HEK293T (cell line): ENCODE measurements at regions not wholly inside any gene's neighbourhood (a gene's known extent, or its start where the extent isn't known, plus 50 kb on each side); places are given as distances from the start of the nearest gene placed in this dataset.

Experiments used
- ARNT ChIP-seq: fragments of 450-650 bp; IDR thresholded peaks from 2 replicates; pipeline ENCODE4 v1.6.1; 2017; ENCODE audit warnings: mild to moderate bottlenecking
- BHLHE40 ChIP-seq: fragments of 450-650 bp; IDR thresholded peaks from 2 replicates; pipeline ENCODE4 v1.6.1; 2016; ENCODE audit warnings: mild to moderate bottlenecking, moderate library complexity, borderline replicate concordance
- ELF4 ChIP-seq: fragments of 450-650 bp; IDR thresholded peaks from 2 replicates; pipeline ENCODE4 v1.6.1; 2017; ENCODE audit warnings: antibody characterized with exemption
- FOXK2 ChIP-seq: fragments of 450-650 bp; IDR thresholded peaks from 2 replicates; pipeline ENCODE4 v1.6.1; 2016; ENCODE audit warnings: mild to moderate bottlenecking
- FOXM1 ChIP-seq: fragments of 450-650 bp; IDR thresholded peaks from 2 replicates; pipeline ENCODE4 v1.6.1; 2017; ENCODE audit warnings: mild to moderate bottlenecking, borderline replicate concordance
- L3MBTL2 ChIP-seq: fragments of 450-650 bp; conservative IDR thresholded peaks from 2 replicates; pipeline ENCODE4 v1.6.1; 2016; ENCODE audit warnings: mild to moderate bottlenecking
- LEF1 ChIP-seq: fragments of 450-650 bp; IDR thresholded peaks from 2 replicates; pipeline ENCODE4 v1.6.1; 2017; ENCODE audit warnings: mild to moderate bottlenecking, borderline replicate concordance
- SP1 ChIP-seq: fragments of 450-650 bp; IDR thresholded peaks from 2 replicates; pipeline ENCODE4 v1.6.1; 2017
- SUZ12 ChIP-seq: fragments of 450-650 bp; IDR thresholded peaks from 2 replicates; pipeline ENCODE4 v1.6.1; 2016; ENCODE audit warnings: mild to moderate bottlenecking
- ZNF384 ChIP-seq: fragments of 450-650 bp; IDR thresholded peaks from 2 replicates; pipeline ENCODE4 v1.6.1; 2016
- TF ChIP-seq, protein P1 (sequence below): fragments of 450-650 bp; IDR thresholded peaks from 2 replicates; pipeline ENCODE4 v1.6.1; 2016

GRCh38 chr2:192577706-192578105 is 383.0 kb upstream of the TMEFF2 start:
- TF ChIP-seq ELF4: no peak
- TF ChIP-seq, protein P1, sequence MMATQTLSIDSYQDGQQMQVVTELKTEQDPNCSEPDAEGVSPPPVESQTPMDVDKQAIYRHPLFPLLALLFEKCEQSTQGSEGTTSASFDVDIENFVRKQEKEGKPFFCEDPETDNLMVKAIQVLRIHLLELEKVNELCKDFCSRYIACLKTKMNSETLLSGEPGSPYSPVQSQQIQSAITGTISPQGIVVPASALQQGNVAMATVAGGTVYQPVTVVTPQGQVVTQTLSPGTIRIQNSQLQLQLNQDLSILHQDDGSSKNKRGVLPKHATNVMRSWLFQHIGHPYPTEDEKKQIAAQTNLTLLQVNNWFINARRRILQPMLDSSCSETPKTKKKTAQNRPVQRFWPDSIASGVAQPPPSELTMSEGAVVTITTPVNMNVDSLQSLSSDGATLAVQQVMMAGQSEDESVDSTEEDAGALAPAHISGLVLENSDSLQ: no peak
- no peak for TF ChIP-seq FOXM1
- TF ChIP-seq ZNF384: no peak
- TF ChIP-seq SP1: no peak
- TF ChIP-seq L3MBTL2: no peak
- TF ChIP-seq FOXK2: no peak
- TF ChIP-seq SUZ12: no peak
- no peak for TF ChIP-seq LEF1
- TF ChIP-seq BHLHE40: no peak
- no peak for TF ChIP-seq ARNT
